H1 (cell line): ENCODE measurements at regions not wholly inside any gene's neighbourhood (a gene's known extent, or its start where the extent isn't known, plus 50 kb on each side); places are given as distances from the start of the nearest gene placed in this dataset.

Source experiments
- CTCF ChIA-PET: fragments of 300-600 bp; sonication (Branson Sonifier 250); formaldehyde crosslinking; loops from one replicate; lab custom pipeline; 2021; ENCODE audit not compliant: partially characterized antibody; lab: Charles Lee
- POLR2A ChIA-PET: fragments of 300-600 bp; sonication (Branson Sonifier 250); formaldehyde crosslinking; loops from one replicate; lab custom pipeline; 2021; ENCODE audit warnings: inconsistent platforms; ENCODE audit not compliant: partially characterized antibody; lab: Charles Lee
- DNase-seq, 2 experiments: peaks; one replicate each; pipeline versions ENCODE4 v3.0.0 to v3.0.0-alpha.2; 2010 to 2022; ENCODE audit warnings: low spot score in 2 of 2, low read depth in 1 of 2, mixed read lengths in 1 of 2
- FAIRE-seq: peaks from 2 replicates; lab custom pipeline; 2011; peaks lifted over from hg19 to GRCh38; lab: Jason Lieb, UNC
- H2AFZ ChIP-seq: 2 replicates; pipeline ENCODE4 v1.8.1; 2012; ENCODE audit warnings: low read length, inconsistent platforms
- H2AK5ac ChIP-seq: 2 replicates; pipeline ENCODE4 v1.6.1; 2013; ENCODE audit warnings: low read depth, low read length
- H2BK120ac ChIP-seq: replicated peaks from 2 replicates; pipeline ENCODE3; 2013; ENCODE audit warnings: low read depth, low read length, inconsistent platforms
- H2BK12ac ChIP-seq: 2 replicates; pipeline ENCODE4 v1.6.1; 2013; ENCODE audit warnings: low read depth, low read length
- H2BK15ac ChIP-seq: 2 replicates; pipeline ENCODE4 v1.6.1; 2013; ENCODE audit warnings: low read length
- H2BK20ac ChIP-seq: 2 replicates; pipeline ENCODE4 v1.6.1; 2013; ENCODE audit warnings: low read length
- H2BK5ac ChIP-seq: 2 replicates; pipeline ENCODE4 v1.6.1; 2013; ENCODE audit warnings: low read depth, low read length
- H3K14ac ChIP-seq: 2 replicates; pipeline ENCODE4 v1.6.1; 2013; ENCODE audit warnings: inconsistent platforms; ENCODE audit not compliant: insufficient read length
- H3K18ac ChIP-seq: 2 replicates; pipeline ENCODE4 v1.6.1; 2013; ENCODE audit warnings: low read length; ENCODE audit errors: extremely low read depth
- H3K23ac ChIP-seq: 2 replicates; pipeline ENCODE4 v1.6.1; 2013; ENCODE audit warnings: inconsistent platforms; ENCODE audit not compliant: insufficient read length
- H3K23me2 ChIP-seq: 2 replicates; pipeline ENCODE4 v1.6.1; 2013; ENCODE audit warnings: low read depth, low read length
- H3K27ac ChIP-seq: 2 replicates; pipeline ENCODE4 v1.6.1; 2011; ENCODE audit warnings: low read depth, low read length, inconsistent platforms
- H3K27me3 ChIP-seq, 4 experiments: replicated peaks in 1 of 4; 1 replicate in 1 of 4; 2 replicates in 3 of 4; pipeline versions ENCODE4 v1.6.1 to v1.8.1; 2011 to 2013; ENCODE audit warnings: low read length in 3 of 4, mild to moderate bottlenecking in 3 of 4, inconsistent platforms in 2 of 4, mixed read lengths in 2 of 4, moderate library complexity in 1 of 4; ENCODE audit not compliant: control insufficient read depth in 3 of 4, insufficient read depth in 3 of 4; ENCODE audit errors: extremely low read depth in 1 of 4
- H3K36me3 ChIP-seq, 4 experiments: 2 replicates each; pipeline versions ENCODE4 v1.6.1 to v1.8.1; 2011 to 2013; ENCODE audit warnings: mild to moderate bottlenecking in 4 of 4, low read length in 3 of 4, moderate library complexity in 2 of 4, control low read depth in 1 of 4, inconsistent platforms in 1 of 4; ENCODE audit not compliant: insufficient read depth in 4 of 4, control insufficient read depth in 2 of 4
- H3K4ac ChIP-seq: replicated peaks from 2 replicates; pipeline ENCODE3; 2013; ENCODE audit warnings: low read length, low read depth, mixed read lengths, inconsistent platforms; ENCODE audit not compliant: insufficient read length
- H3K4me1 ChIP-seq, 4 experiments: replicated peaks in 1 of 4; 1 replicate in 1 of 4; 2 replicates in 3 of 4; pipeline versions ENCODE4 v1.6.1 to v1.8.1; 2011 to 2013; ENCODE audit warnings: low read length in 3 of 4, inconsistent platforms in 2 of 4, mixed read lengths in 1 of 4; ENCODE audit not compliant: insufficient read depth in 4 of 4, control insufficient read depth in 3 of 4
- H3K4me2 ChIP-seq, 2 experiments: 2 replicates each; pipeline versions ENCODE4 v1.6.1 to v1.8.1; 2011 to 2013; ENCODE audit warnings: low read depth in 2 of 2, low read length in 2 of 2, control low read depth in 1 of 2, inconsistent platforms in 1 of 2, mild to moderate bottlenecking in 1 of 2; ENCODE audit not compliant: insufficient read depth in 1 of 2
- H3K4me3 ChIP-seq, 4 experiments: fragments of 200-600, 300-600 bp in 1 of 4; sonication (generic), shearing (Covaris generic), sonication (Bioruptor Twin) in 1 of 4; 2 replicates each; pipeline versions ENCODE4 v1.5.1 to v1.8.1; 2011 to 2016; ENCODE audit warnings: low read length in 4 of 4, low read depth in 3 of 4, control low read depth in 2 of 4, inconsistent platforms in 2 of 4, mild to moderate bottlenecking in 2 of 4, mixed read lengths in 1 of 4, moderate library complexity in 1 of 4; ENCODE audit not compliant: insufficient read depth in 2 of 4; ENCODE audit errors: extremely low read depth in 1 of 4
- H3K56ac ChIP-seq: replicated peaks from 2 replicates; pipeline ENCODE3; 2013; ENCODE audit warnings: low read depth, mild to moderate bottlenecking, mixed read lengths, low read length, inconsistent platforms; ENCODE audit not compliant: insufficient read length
- H3K79me1 ChIP-seq: 2 replicates; pipeline ENCODE4 v1.6.1; 2013; ENCODE audit warnings: low read depth, low read length, control low read depth
- H3K79me2 ChIP-seq, 2 experiments: 2 replicates each; pipeline versions ENCODE4 v1.6.1 to v1.8.1; 2012 to 2013; ENCODE audit warnings: low read length in 2 of 2, mild to moderate bottlenecking in 2 of 2, inconsistent platforms in 1 of 2; ENCODE audit not compliant: insufficient read depth in 2 of 2, control insufficient read depth in 1 of 2
- H3K9ac ChIP-seq, 4 experiments: replicated peaks in 1 of 4; 1 replicate in 1 of 4; 2 replicates in 3 of 4; pipeline versions ENCODE4 v1.6.1 to v1.8.1; 2011 to 2013; ENCODE audit warnings: low read depth in 3 of 4, low read length in 3 of 4, control low read depth in 2 of 4, mild to moderate bottlenecking in 2 of 4, moderate library complexity in 2 of 4, inconsistent platforms in 1 of 4; ENCODE audit errors: extremely low read depth in 1 of 4
- H3K9me3 ChIP-seq, 2 experiments: 2 replicates each; pipeline versions ENCODE4 v1.6.1 to v1.8.1; 2012 to 2013; ENCODE audit warnings: mild to moderate bottlenecking in 2 of 2, moderate library complexity in 2 of 2, control low read depth in 1 of 2, inconsistent platforms in 1 of 2, low read depth in 1 of 2, low read length in 1 of 2, mixed read lengths in 1 of 2; ENCODE audit not compliant: insufficient read depth in 2 of 2
- H4K20me1 ChIP-seq, 2 experiments: replicated peaks in 1 of 2; 2 replicates each; pipeline versions ENCODE3 to v1.8.1; 2011 to 2013; ENCODE audit warnings: inconsistent platforms in 2 of 2, low read length in 2 of 2, mild to moderate bottlenecking in 1 of 2; ENCODE audit not compliant: insufficient read depth in 2 of 2, control insufficient read depth in 1 of 2
- H4K5ac ChIP-seq: 2 replicates; pipeline ENCODE4 v1.6.1; 2013; ENCODE audit warnings: low read length, low read depth, mixed read lengths, inconsistent platforms; ENCODE audit not compliant: insufficient read length
- H4K8ac ChIP-seq: 2 replicates; pipeline ENCODE4 v1.8.0; 2013; ENCODE audit warnings: mild to moderate bottlenecking, moderate library complexity, low read length, inconsistent platforms; ENCODE audit not compliant: insufficient read depth; ENCODE audit errors: extremely low read depth
- H4K91ac ChIP-seq: replicated peaks from 2 replicates; pipeline ENCODE3; 2013; ENCODE audit warnings: low read length, mixed read lengths, inconsistent platforms; ENCODE audit not compliant: insufficient read length
- CREB1 ChIP-seq: IDR thresholded peaks from 2 replicates; pipeline ENCODE4 v1.6.1; 2012; ENCODE audit warnings: inconsistent platforms
- HDAC2 ChIP-seq, 2 experiments: fragments of 300-600 bp in 1 of 2; sonication (generic) in 1 of 2; IDR thresholded peaks; 2 replicates each; pipeline ENCODE4 v1.6.1; 2011 to 2012; ENCODE audit warnings: low read depth in 2 of 2, low read length in 2 of 2, mild to moderate bottlenecking in 2 of 2, moderate library complexity in 2 of 2, borderline replicate concordance in 1 of 2, inconsistent platforms in 1 of 2
- KDM5A ChIP-seq: fragments of 200-600 bp; IDR thresholded peaks from 2 replicates; pipeline ENCODE4 v1.7.1; 2012; ENCODE audit warnings: mild to moderate bottlenecking, low read length, inconsistent platforms, mixed read lengths
- SP1 ChIP-seq: IDR thresholded peaks from 2 replicates; pipeline ENCODE4 v1.6.1; 2011; ENCODE audit warnings: low read depth, low read length
- WGBS, 2 experiments: shearing (Covaris generic) in 1 of 2; methylation state at CpG; one replicate each; pipeline versions ENCODE4 v1.1.6 to v1.1.7; 2013 to 2015; ENCODE audit warnings: low lambda C conversion rate in 2 of 2, mixed read lengths in 2 of 2, inconsistent platforms in 1 of 2, low coverage in 1 of 2, missing lambda C conversion rate in 1 of 2; ENCODE audit not compliant: insufficient replicate concordance in 2 of 2, insufficient coverage in 1 of 2, insufficient read length in 1 of 2; ENCODE audit errors: extremely low coverage in 1 of 2, missing lambda C conversion rate in 1 of 2; 5-methylcytosine and 5-hydroxymethylcytosine counted together

- Histone ChIP-seq H3K27me3 (no peaks in the 10 kb centered on the region), H3K23ac (no peak overlapping the region), H3K4me2 (no peak overlapping the region), H3K27ac (no peak overlapping the region), H4K5ac (no peak overlapping the region), H3K23me2 (no peaks in the 10 kb centered on the region; the same call in 1 of the 2 replicates), H4K8ac (no peak overlapping the region), H2BK12ac (no peak overlapping the region), H2AK5ac (no peak overlapping the region), H3K14ac (no peak overlapping the region), H3K36me3 (no peaks in the 10 kb centered on the region), H4K20me1 (no peaks in the 10 kb centered on the region), H3K18ac (no peak overlapping the region), H2AFZ (no peak overlapping the region), H3K9me3 (no peaks in the 10 kb centered on the region), H3K9ac (no peak overlapping the region), H3K4me3 (no peak overlapping the region), H2BK5ac (no peak overlapping the region), H3K4ac (no peak overlapping the region), H3K79me1 (no peaks in the 10 kb centered on the region), H4K91ac (no peak overlapping the region), H2BK20ac (no peak overlapping the region), H3K56ac (no peak overlapping the region), H2BK15ac (no peak overlapping the region), H3K4me1 (no peaks in the 10 kb centered on the region; a peak in 1 of 7 replicates), H2BK120ac (no peak overlapping the region), H3K79me2 (no peaks in the 10 kb centered on the region)
- POLR2A ChIA-PET = no interaction called here
- DNase-seq (no peak), FAIRE-seq (no peak)
- TF ChIP-seq CREB1 (no peak), KDM5A (no peak), HDAC2 (IDR thresholded peaks at IDR 0.05; ENCODE audit: borderline replicate concordance in 1 of 2, low read depth in 2 of 2, low read length in 2 of 2) (no peak), SP1 (no peak)
- CTCF ChIA-PET = no interaction called here
- WGBS, 2 experiments = 90% methylated on average over 18 of the region's 18 CpGs; no CpG with 5 or more reads in 1 of the 2 experiments
Measured at GRCh38 chr1:3955196-3955772, 55.2 kb upstream of the C1orf174 start.
